ENCODE measurements at regions not wholly inside any gene's neighbourhood (a gene's known extent, or its start where the extent isn't known, plus 50 kb on each side); places are given as distances from the start of the nearest gene placed in this dataset.

GRCh38 chr10:128693493-128694131 lies 567.4 kb upstream of the MKI67 start:
- no peak for DNase-seq

- no peak for DNase-seq
Observed at GRCh38 chr10:128694168-128694850, 568.1 kb upstream of the MKI67 start.

- no peak for DNase-seq
Observed at GRCh38 chr10:128694851-128695725, 568.9 kb upstream of the MKI67 start.

GRCh38 chr10:128695931-128696330 lies 569.7 kb upstream of the MKI67 start:
- DNase-seq: no peak

GRCh38 chr10:128697437-128697836 lies 571.2 kb upstream of the MKI67 start:
- no peak for DNase-seq

GRCh38 chr10:128701381-128701780 lies 575.2 kb upstream of the MKI67 start:
- DNase-seq: no peak

GRCh38 chr10:128701837-128702236 lies 575.6 kb upstream of the MKI67 start:
- DNase-seq: no peak

GRCh38 chr10:128704716-128705115 lies 578.5 kb upstream of the MKI67 start:
- DNase-seq: no peak

- DNase-seq: no peak
Observed at GRCh38 chr10:128708182-128708581, 582.0 kb upstream of the MKI67 start.

GRCh38 chr10:128709686-128710085 lies 583.5 kb upstream of the MKI67 start:
- no peak for DNase-seq

- no peak for DNase-seq
Observed at GRCh38 chr10:128710098-128710797, 584.0 kb upstream of the MKI67 start.

- no peak for DNase-seq
Observed at GRCh38 chr10:128710798-128711183, 584.6 kb upstream of the MKI67 start.

GRCh38 chr10:128711806-128712205 lies 585.6 kb upstream of the MKI67 start:
- DNase-seq: no peak

GRCh38 chr10:128712661-128713400 lies 586.6 kb upstream of the MKI67 start:
- no peak for DNase-seq

GRCh38 chr10:128713471-128713870 lies 587.2 kb upstream of the MKI67 start:
- no peak for DNase-seq

- DNase-seq: no peak
Observed at GRCh38 chr10:128713874-128714570, 587.8 kb upstream of the MKI67 start.

- DNase-seq: no peak
Observed at GRCh38 chr10:128714644-128715415, 588.6 kb upstream of the MKI67 start.

GRCh38 chr10:128716181-128716580 lies 590.0 kb upstream of the MKI67 start:
- DNase-seq: no peak

GRCh38 chr10:128721963-128722445 lies 595.8 kb upstream of the MKI67 start:
- no peak for DNase-seq

GRCh38 chr10:128722947-128723346 lies 596.7 kb upstream of the MKI67 start:
- no peak for DNase-seq
